Trophoblast cell (in vitro differentiated cells and primary cell): ENCODE measurements at regions not wholly inside any gene's neighbourhood (a gene's known extent, or its start where the extent isn't known, plus 50 kb on each side); places are given as distances from the start of the nearest gene placed in this dataset.

ENCODE experiments used
- DNase-seq, 2 donors: peaks; one replicate each; pipeline ENCODE4 v3.0.0-alpha.2; 2016
- H2AFZ ChIP-seq: 2 replicates; pipeline ENCODE4 v1.6.1; 2013; ENCODE audit warnings: low read length, moderate library complexity, mild to moderate bottlenecking; ENCODE audit not compliant: insufficient read depth, poor library complexity
- H2AK5ac ChIP-seq: 2 replicates; pipeline ENCODE4 v1.6.1; 2013; ENCODE audit warnings: mild to moderate bottlenecking, low read length
- H2BK120ac ChIP-seq: 2 replicates; pipeline ENCODE4 v1.6.1; 2013; ENCODE audit warnings: low read length, mild to moderate bottlenecking, moderate library complexity; ENCODE audit not compliant: insufficient read depth, poor library complexity
- H2BK12ac ChIP-seq: 2 replicates; pipeline ENCODE4 v1.6.1; 2013; ENCODE audit warnings: mild to moderate bottlenecking, low read length, moderate library complexity
- H2BK5ac ChIP-seq: 2 replicates; pipeline ENCODE4 v1.6.1; 2013; ENCODE audit warnings: low read length, low read depth, moderate library complexity, mild to moderate bottlenecking; ENCODE audit not compliant: poor library complexity
- H3K14ac ChIP-seq: 2 replicates; pipeline ENCODE4 v1.6.1; 2013; ENCODE audit warnings: mild to moderate bottlenecking, low read length
- H3K18ac ChIP-seq: 2 replicates; pipeline ENCODE4 v1.6.1; 2013; ENCODE audit warnings: mild to moderate bottlenecking, low read length
- H3K23ac ChIP-seq: 2 replicates; pipeline ENCODE4 v1.6.1; 2013; ENCODE audit warnings: low read length
- H3K27ac ChIP-seq: 2 replicates; pipeline ENCODE4 v1.5.1; 2013; ENCODE audit warnings: low read depth, mild to moderate bottlenecking, inconsistent platforms, low read length, moderate library complexity
- H3K27me3 ChIP-seq: 2 replicates; pipeline ENCODE4 v1.6.1; 2013; ENCODE audit warnings: inconsistent platforms, mild to moderate bottlenecking, low read length, moderate library complexity; ENCODE audit not compliant: insufficient read depth
- H3K36me3 ChIP-seq, 2 experiments: 1 replicate in 1 of 2; 2 replicates in 1 of 2; pipeline ENCODE4 v1.6.1; 2013; ENCODE audit warnings: low read length in 2 of 2, mild to moderate bottlenecking in 2 of 2, moderate library complexity in 1 of 2; ENCODE audit not compliant: insufficient read depth in 2 of 2, control insufficient read depth in 1 of 2
- H3K4ac ChIP-seq: 2 replicates; pipeline ENCODE4 v1.6.1; 2013; ENCODE audit warnings: low read depth, mild to moderate bottlenecking, low read length, moderate library complexity
- H3K4me1 ChIP-seq, 2 experiments: 1 replicate in 1 of 2; 2 replicates in 1 of 2; pipeline ENCODE4 v1.6.1; 2013; ENCODE audit warnings: low read length in 2 of 2, mild to moderate bottlenecking in 2 of 2, moderate library complexity in 1 of 2; ENCODE audit not compliant: insufficient read depth in 2 of 2, control insufficient read depth in 1 of 2
- H3K4me2 ChIP-seq: 2 replicates; pipeline ENCODE4 v1.6.1; 2013; ENCODE audit warnings: inconsistent platforms, mild to moderate bottlenecking, low read length, moderate library complexity
- H3K4me3 ChIP-seq: 2 replicates; pipeline ENCODE4 v1.5.1; 2013; ENCODE audit warnings: mild to moderate bottlenecking, low read depth, low read length, inconsistent platforms
- H3K79me1 ChIP-seq: one replicate; pipeline ENCODE4 v1.6.1; 2013; ENCODE audit warnings: low read length
- H3K79me2 ChIP-seq: 2 replicates; pipeline ENCODE4 v1.6.1; 2013; ENCODE audit warnings: low read length, mild to moderate bottlenecking; ENCODE audit not compliant: control insufficient read depth, insufficient read depth, poor library complexity
- H3K9ac ChIP-seq: 2 replicates; pipeline ENCODE4 v1.6.1; 2013; ENCODE audit warnings: mild to moderate bottlenecking, low read length
- H3K9me3 ChIP-seq: 2 replicates; pipeline ENCODE4 v1.6.1; 2013; ENCODE audit warnings: low read depth, mild to moderate bottlenecking, control low read depth, inconsistent platforms, low read length; ENCODE audit not compliant: insufficient read depth
- H4K12ac ChIP-seq: 2 replicates; pipeline ENCODE4 v1.6.1; 2013; ENCODE audit warnings: low read depth, mild to moderate bottlenecking, low read length, moderate library complexity
- H4K8ac ChIP-seq: 2 replicates; pipeline ENCODE4 v1.6.1; 2013; ENCODE audit warnings: low read depth, mild to moderate bottlenecking, low read length, moderate library complexity
- H4K91ac ChIP-seq: one replicate; pipeline ENCODE4 v1.6.1; 2013; ENCODE audit warnings: low read depth, mild to moderate bottlenecking, low read length, moderate library complexity
- whole genome bisulfite sequencing: extraction: QIAGEN DNeasy Blood & Tissue Kit; methylation state at CpG from one replicate; pipeline ENCODE4 v1.1.7; 2013; ENCODE audit warnings: missing lambda C conversion rate; ENCODE audit not compliant: insufficient read length, insufficient coverage; ENCODE audit errors: extremely low coverage; 5-methylcytosine and 5-hydroxymethylcytosine counted together

GRCh38 chr12:97275728-97276590 is 186.6 kb upstream of the RMST start:
- WGBS, result no CpG with 5 or more reads among the region's 15 CpGs

GRCh38 chr12:97276661-97277429 is 185.8 kb upstream of the RMST start:
- Histone ChIP-seq H3K14ac (no peak overlapping the region), H3K79me2 (no peaks in the 10 kb centered on the region), H3K79me1 (no peaks in the 10 kb centered on the region), H3K4me3 (no peak overlapping the region), H3K9me3 (no peaks in the 10 kb centered on the region), H4K12ac (no peak overlapping the region), H3K4me1 (peaks cover 0 to 6% of the 10 kb centered on the region in 2 experiments), H3K36me3 (no peaks in the 10 kb centered on the region), H3K27ac (no peak overlapping the region), H4K91ac (no peak overlapping the region), H3K27me3 (no peaks in the 10 kb centered on the region), H2BK5ac (no peak overlapping the region), H3K18ac (no peak overlapping the region), H3K4ac (no peak overlapping the region), H4K8ac (no peak overlapping the region), H2AFZ (no peak overlapping the region), H3K9ac (no peak overlapping the region), H2AK5ac (no peak overlapping the region), H3K4me2 (no peak overlapping the region), H3K23ac (no peak overlapping the region), H2BK120ac (no peak overlapping the region), H2BK12ac (no peak overlapping the region)
- no peak for DNase-seq
- WGBS, result no CpG with 5 or more reads among the region's 1 CpG

More at GRCh38 chr12:97275728-97276590, 186.6 kb upstream of the RMST start:
- no peak overlapping the region for H2BK120ac ChIP-seq
- no peak overlapping the region for H3K4ac ChIP-seq
- H3K14ac ChIP-seq, result no peak overlapping the region
- H3K36me3 ChIP-seq, result no peaks in the 10 kb centered on the region
- no peak overlapping the region for H3K4me3 ChIP-seq
- no peak overlapping the region for H3K27ac ChIP-seq
- H2AK5ac ChIP-seq, result no peak overlapping the region
- no peaks in the 10 kb centered on the region for H3K79me2 ChIP-seq
- H3K9me3 ChIP-seq, result no peaks in the 10 kb centered on the region
- H4K91ac ChIP-seq, result no peak overlapping the region
- no peak overlapping the region for H4K12ac ChIP-seq
- no peaks in the 10 kb centered on the region for H3K79me1 ChIP-seq
- H3K23ac ChIP-seq, result no peak overlapping the region
- H2AFZ ChIP-seq, result no peak overlapping the region
- H2BK12ac ChIP-seq, result no peak overlapping the region
- H4K8ac ChIP-seq, result peak overlapping the region; percentile 8
- no peak overlapping the region for H3K18ac ChIP-seq
- no peak overlapping the region for H3K9ac ChIP-seq
- peaks cover 0 to 6% of the 10 kb centered on the region in 2 experiments for H3K4me1 ChIP-seq
- H2BK5ac ChIP-seq, result no peak overlapping the region
- no peaks in the 10 kb centered on the region for H3K27me3 ChIP-seq
- no peak for DNase-seq
- H3K4me2 ChIP-seq, result no peak overlapping the region

GRCh38 chr12:97283297-97283696 is 179.3 kb upstream of the RMST start:
- no peak overlapping the region for H3K9ac ChIP-seq
- H3K4ac ChIP-seq, result no peak overlapping the region
- H4K8ac ChIP-seq, result no peak overlapping the region
- no peak overlapping the region for H2BK120ac ChIP-seq
- whole genome bisulfite sequencing, result no CpG with 5 or more reads among the region's 8 CpGs
- peaks cover 0 to 2% of the 10 kb centered on the region in 2 experiments for H3K4me1 ChIP-seq
- H4K91ac ChIP-seq, result no peak overlapping the region
- no peak overlapping the region for H2BK5ac ChIP-seq
- no peak overlapping the region for H3K27ac ChIP-seq
- H3K36me3 ChIP-seq, result no peaks in the 10 kb centered on the region
- DNase-seq, result no peak
- peaks cover 3% of the 10 kb centered on the region for H3K9me3 ChIP-seq
- H3K27me3 ChIP-seq, result no peaks in the 10 kb centered on the region
- no peak overlapping the region for H2AFZ ChIP-seq
- H3K4me2 ChIP-seq, result no peak overlapping the region
- peak overlapping the region; percentile 6 for H3K4me3 ChIP-seq
- no peaks in the 10 kb centered on the region for H3K79me1 ChIP-seq
- no peak overlapping the region for H4K12ac ChIP-seq
- no peak overlapping the region for H3K14ac ChIP-seq
- H3K23ac ChIP-seq, result no peak overlapping the region
- no peaks in the 10 kb centered on the region for H3K79me2 ChIP-seq
- no peak overlapping the region for H2AK5ac ChIP-seq
- no peak overlapping the region for H2BK12ac ChIP-seq
- no peak overlapping the region for H3K18ac ChIP-seq

GRCh38 chr12:97288531-97288930 is 174.1 kb upstream of the RMST start:
- Histone ChIP-seq H3K18ac (no peak overlapping the region), H3K9ac (no peak overlapping the region), H3K27me3 (no peaks in the 10 kb centered on the region), H4K91ac (no peak overlapping the region), H3K4me3 (no peak overlapping the region), H3K36me3 (no peaks in the 10 kb centered on the region), H3K79me2 (no peaks in the 10 kb centered on the region), H3K14ac (no peak overlapping the region), H2BK5ac (no peak overlapping the region), H4K8ac (no peak overlapping the region), H2AK5ac (no peak overlapping the region), H3K27ac (no peak overlapping the region), H3K23ac (no peak overlapping the region), H3K79me1 (no peaks in the 10 kb centered on the region), H3K4me2 (no peak overlapping the region), H2AFZ (no peak overlapping the region), H2BK12ac (no peak overlapping the region), H3K4ac (no peak overlapping the region), H3K9me3 (peaks cover 2% of the 10 kb centered on the region), H2BK120ac (no peak overlapping the region), H4K12ac (no peak overlapping the region), H3K4me1 (no peaks in the 10 kb centered on the region)
- WGBS, result no CpG with 5 or more reads among the region's 3 CpGs
- DNase-seq, result no peak
